A673 (cell line): ENCODE measurements at regions not wholly inside any gene's neighbourhood (a gene's known extent, or its start where the extent isn't known, plus 50 kb on each side); places are given as distances from the start of the nearest gene placed in this dataset.

Source experiments
- BruUV-seq: library from RNA; stranded (reverse); fragments of 400-500 nt; replicated peaks from 2 replicates; lab custom pipeline; 2021; lab: Mats Ljungman, UMichigan
- CTCF ChIA-PET: fragments of 300-600 bp; sonication (Branson Sonifier 250); formaldehyde crosslinking; loops from one replicate; lab custom pipeline; 2022; ENCODE audit warnings: antibody characterized with exemption; lab: Charles Lee
- POLR2A ChIA-PET: fragments of 300-600 bp; sonication (Branson Sonifier 250); formaldehyde crosslinking; loops from one replicate; lab custom pipeline; 2022; ENCODE audit warnings: antibody characterized with exemption; ENCODE audit not compliant: low non-redundant PET; lab: Charles Lee
- DNase-seq: peaks from one replicate; pipeline ENCODE4 v3.0.0-alpha.2; 2015; ENCODE audit warnings: low spot score
- H3K27ac ChIP-seq: fragments of 200-600 bp; sonication (generic); 2 replicates; pipeline ENCODE4 v1.5.1; 2016; ENCODE audit warnings: mixed run types, low read depth, mild to moderate bottlenecking, mixed read lengths, antibody characterized with exemption, low read length; ENCODE audit not compliant: poor library complexity, severe bottlenecking
- H3K27me3 ChIP-seq: fragments of 200-600 bp; sonication (generic); replicated peaks from 2 replicates; pipeline ENCODE4 v1.6.1; 2017; ENCODE audit warnings: mixed run types, low read depth, mild to moderate bottlenecking, mixed read lengths, antibody characterized with exemption, low read length; ENCODE audit not compliant: insufficient read depth, poor library complexity
- H3K36me3 ChIP-seq: fragments of 200-600 bp; sonication (generic); 2 replicates; pipeline ENCODE4 v1.6.1; 2016; ENCODE audit warnings: mixed run types, mild to moderate bottlenecking, mixed read lengths, antibody characterized with exemption, low read length; ENCODE audit not compliant: insufficient read depth, poor library complexity, severe bottlenecking
- H3K4me1 ChIP-seq: fragments of 200-600 bp; sonication (generic); 2 replicates; pipeline ENCODE4 v1.6.1; 2017; ENCODE audit warnings: mixed run types, mild to moderate bottlenecking, mixed read lengths, antibody characterized with exemption, low read length; ENCODE audit not compliant: insufficient read depth, poor library complexity, severe bottlenecking
- H3K4me3 ChIP-seq: fragments of 200-600 bp; sonication (generic); 2 replicates; pipeline ENCODE4 v1.5.1; 2016; ENCODE audit warnings: low read depth, mixed run types, mild to moderate bottlenecking, mixed read lengths, low read length; ENCODE audit not compliant: poor library complexity, severe bottlenecking
- H3K9me3 ChIP-seq: fragments of 200-600 bp; sonication (generic); 2 replicates; pipeline ENCODE4 v1.6.1; 2016; ENCODE audit warnings: mixed run types, low read depth, mild to moderate bottlenecking, mixed read lengths, antibody characterized with exemption, low read length; ENCODE audit not compliant: poor library complexity, severe bottlenecking
- CTCF ChIP-seq: fragments of 300-800, 200-600 bp; sonication (generic); conservative IDR thresholded peaks from 2 replicates; pipeline ENCODE4 v1.5.1; 2017; ENCODE audit warnings: low read depth, mild to moderate bottlenecking, antibody characterized with exemption, low read length, moderate library complexity, mixed read lengths
- EZH2 ChIP-seq: fragments of 200-600 bp; sonication (generic); IDR thresholded peaks from 2 replicates; pipeline ENCODE4 v1.6.1; 2017; ENCODE audit warnings: borderline replicate concordance, low read depth, mild to moderate bottlenecking, mixed read lengths, antibody characterized with exemption, low read length; ENCODE audit not compliant: poor library complexity, severe bottlenecking
- intact Hi-C: fragments of 100-400 bp; cut with micrococcal nuclease; formaldehyde crosslinking; loops from one replicate; pipeline ENCODE4 v1.10.0; 2022; ENCODE audit not compliant: unreplicated experiment

GRCh38 chr4:152094970-152095700 is 334.3 kb upstream of the GATB start:
- TF ChIP-seq CTCF: no peak
- no peak for TF ChIP-seq EZH2
- Histone ChIP-seq H3K27me3 (no peaks in the 10 kb centered on the region), H3K9me3 (no peaks in the 10 kb centered on the region), H3K4me1 (peaks cover 6% of the 10 kb centered on the region), H3K4me3 (no peak overlapping the region), H3K36me3 (no peaks in the 10 kb centered on the region), H3K27ac (no peak overlapping the region)
- intact Hi-C loops: no loop called here
- DNase-seq: no peak
- POLR2A ChIA-PET: no interaction called here
- CTCF ChIA-PET: no interaction called here
- BruUV-seq: no TSS peak

GRCh38 chr4:152091405-152091804 is 330.6 kb upstream of the GATB start:
- intact Hi-C loops: no loop called here

GRCh38 chr4:152090543-152090942 is 329.7 kb upstream of the GATB start:
- no TSS peak for BruUV-seq
- no peak for TF ChIP-seq EZH2
- no peak for TF ChIP-seq CTCF
- peak; percentile 76 for DNase-seq
- Histone ChIP-seq H3K4me3 (no peak overlapping the region), H3K4me1 (peaks cover 6% of the 10 kb centered on the region), H3K36me3 (no peaks in the 10 kb centered on the region), H3K9me3 (no peaks in the 10 kb centered on the region), H3K27ac (no peak overlapping the region), H3K27me3 (no peaks in the 10 kb centered on the region)
- intact Hi-C loops: no loop called here
- POLR2A ChIA-PET: no interaction called here
- CTCF ChIA-PET: no interaction called here

More at GRCh38 chr4:152091405-152091804, 330.6 kb upstream of the GATB start:
- POLR2A ChIA-PET: no interaction called here
- BruUV-seq: no TSS peak
- no peak for DNase-seq
- no peaks in the 10 kb centered on the region for H3K36me3 ChIP-seq
- CTCF ChIA-PET: no interaction called here
- peaks cover 6% of the 10 kb centered on the region for H3K4me1 ChIP-seq
- H3K27ac ChIP-seq: no peak overlapping the region
- H3K27me3 ChIP-seq: no peaks in the 10 kb centered on the region
- no peaks in the 10 kb centered on the region for H3K9me3 ChIP-seq
- TF ChIP-seq EZH2 (no peak), CTCF (no peak)
- no peak overlapping the region for H3K4me3 ChIP-seq
